Sigmoid colon (tissue), 4 donors: ENCODE measurements at regions not wholly inside any gene's neighbourhood (a gene's known extent, or its start where the extent isn't known, plus 50 kb on each side); places are given as distances from the start of the nearest gene placed in this dataset.
"Not testable (repeated sequence)": the region's sequence is repeated elsewhere in the genome, so short reads cannot be mapped to it uniquely, and the experiment has no call there.

Experiments
- EP300 ChIP-seq, 4 donors: sonication (generic); formaldehyde crosslinking; IDR thresholded peaks; one replicate each; pipeline ENCODE4 v1.6.1; 2017; ENCODE audit warnings: antibody characterized with exemption in 4 of 4
- POLR2A ChIP-seq, 2 donors: fragments of 450-650 bp; IDR thresholded peaks; one replicate each; pipeline ENCODE4 v1.6.1; 2016; ENCODE audit warnings: antibody characterized with exemption in 2 of 2, mild to moderate bottlenecking in 2 of 2, moderate library complexity in 2 of 2
- POLR2AphosphoS5 ChIP-seq, 4 donors: sonication (generic); formaldehyde crosslinking; IDR thresholded peaks; one replicate each; pipeline ENCODE4 v1.6.1; 2017; ENCODE audit warnings: antibody characterized with exemption in 4 of 4
- TF ChIP-seq, protein P1 (sequence below), 4 experiments: fragments of 450-650 bp in 3 of 4; fragments of 200-600 bp in 1 of 4; IDR thresholded peaks; one replicate each; pipeline ENCODE4 v1.5.1; 2016 to 2019; ENCODE audit warnings: antibody characterized with exemption in 4 of 4, mild to moderate bottlenecking in 3 of 4, moderate library complexity in 2 of 4

DNA sequence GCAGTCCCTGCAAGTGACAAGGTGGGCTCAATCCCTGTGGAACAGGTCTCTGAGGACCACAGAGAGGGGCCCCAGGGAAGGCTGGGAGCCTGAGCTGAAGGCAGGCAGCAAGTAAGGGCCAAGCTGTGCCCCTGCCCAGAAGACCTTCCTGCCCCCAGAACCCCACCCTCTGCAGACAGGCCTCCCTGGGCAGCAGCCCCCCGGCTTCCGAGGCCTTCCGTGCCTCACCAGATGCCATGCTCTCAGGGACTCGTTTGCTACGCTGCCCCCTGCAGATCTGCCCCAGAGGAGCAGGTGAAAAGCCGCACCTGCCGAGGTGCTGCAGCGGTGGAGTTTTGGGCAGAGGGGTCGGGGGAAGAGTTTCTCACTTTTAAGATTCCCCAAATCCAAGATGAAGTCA lies 125.4 kb upstream of the AKAP13 start:
- not testable (repeated sequence) for TF ChIP-seq POLR2AphosphoS5, EP300, POLR2A (IDR thresholded peaks at IDR 0.05)
- TF ChIP-seq, protein P1, sequence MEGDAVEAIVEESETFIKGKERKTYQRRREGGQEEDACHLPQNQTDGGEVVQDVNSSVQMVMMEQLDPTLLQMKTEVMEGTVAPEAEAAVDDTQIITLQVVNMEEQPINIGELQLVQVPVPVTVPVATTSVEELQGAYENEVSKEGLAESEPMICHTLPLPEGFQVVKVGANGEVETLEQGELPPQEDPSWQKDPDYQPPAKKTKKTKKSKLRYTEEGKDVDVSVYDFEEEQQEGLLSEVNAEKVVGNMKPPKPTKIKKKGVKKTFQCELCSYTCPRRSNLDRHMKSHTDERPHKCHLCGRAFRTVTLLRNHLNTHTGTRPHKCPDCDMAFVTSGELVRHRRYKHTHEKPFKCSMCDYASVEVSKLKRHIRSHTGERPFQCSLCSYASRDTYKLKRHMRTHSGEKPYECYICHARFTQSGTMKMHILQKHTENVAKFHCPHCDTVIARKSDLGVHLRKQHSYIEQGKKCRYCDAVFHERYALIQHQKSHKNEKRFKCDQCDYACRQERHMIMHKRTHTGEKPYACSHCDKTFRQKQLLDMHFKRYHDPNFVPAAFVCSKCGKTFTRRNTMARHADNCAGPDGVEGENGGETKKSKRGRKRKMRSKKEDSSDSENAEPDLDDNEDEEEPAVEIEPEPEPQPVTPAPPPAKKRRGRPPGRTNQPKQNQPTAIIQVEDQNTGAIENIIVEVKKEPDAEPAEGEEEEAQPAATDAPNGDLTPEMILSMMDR (IDR thresholded peaks at IDR 0.05) = not testable (repeated sequence)
